ENCODE measurements at regions not wholly inside any gene's neighbourhood (a gene's known extent, or its start where the extent isn't known, plus 50 kb on each side); places are given as distances from the start of the nearest gene placed in this dataset.
"Not testable (repeated sequence)": the region's sequence is repeated elsewhere in the genome, so short reads cannot be mapped to it uniquely, and the experiment has no call there.

DNA sequence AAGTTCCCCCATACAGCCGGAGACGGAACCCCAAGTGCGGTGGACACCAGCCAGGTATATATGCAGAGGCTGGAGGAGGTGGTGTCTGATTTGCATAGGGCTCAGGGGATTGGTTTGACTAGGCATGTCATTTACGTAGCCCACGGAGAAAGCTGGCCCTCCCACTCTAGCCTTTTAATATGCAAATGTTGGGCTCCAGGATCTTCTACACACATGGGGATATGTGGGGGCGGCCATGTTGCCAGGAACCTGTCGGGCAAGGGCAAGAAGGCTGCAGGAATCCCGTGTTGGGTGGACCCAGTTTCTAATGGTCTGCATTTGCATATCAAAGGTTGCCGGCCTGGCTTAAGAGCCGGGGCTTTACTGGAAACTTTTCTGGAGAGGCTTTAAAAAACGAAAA lies 57.4 kb downstream of the FTHL17 start:
- not testable (repeated sequence) for H3K4me1 ChIP-seq (ENCODE audit: control insufficient read depth in 1 of 2, insufficient read depth in 2 of 2, low read length in 2 of 2); H3K27me3 ChIP-seq (ENCODE audit: low read depth, low read length); H3K27ac ChIP-seq (ENCODE audit: low read length); H3K4me3 ChIP-seq (ENCODE audit: low read depth in 1 of 2, low read length in 2 of 2); H3K9me3 ChIP-seq (ENCODE audit: control insufficient read depth in 1 of 2, low read length in 2 of 2); H3K36me3 ChIP-seq (ENCODE audit: control insufficient read depth in 1 of 2, insufficient read depth in 2 of 2, low read length in 2 of 2)

DNA sequence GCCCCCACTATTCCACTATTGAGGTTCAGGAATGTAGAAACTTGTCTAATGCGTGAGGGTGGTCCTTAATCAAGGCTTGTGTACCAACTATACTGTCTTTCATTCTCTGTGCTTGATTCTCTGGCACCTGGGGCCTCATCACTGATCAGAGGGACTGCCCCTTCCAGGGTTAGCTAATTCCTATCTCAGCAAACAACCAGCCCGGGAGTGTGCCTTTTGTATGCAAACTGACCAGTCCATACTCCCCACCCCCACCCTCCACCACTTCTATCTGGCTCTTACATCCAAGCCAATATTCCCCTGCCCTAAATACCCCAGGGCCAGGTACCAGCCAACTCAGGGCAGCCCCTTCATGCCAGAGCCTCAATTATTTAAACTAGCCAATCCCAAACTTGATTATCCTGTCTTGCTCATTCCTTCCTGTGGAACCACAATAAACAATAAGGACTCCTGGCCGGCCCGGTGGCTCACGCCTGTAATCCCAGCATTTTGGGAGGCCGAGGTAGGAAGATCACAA lies 59.3 kb downstream of the FTHL17 start:
- H3K27me3 ChIP-seq (ENCODE audit: low read depth, low read length), result no peaks in the 10 kb centered on the region
- H3K4me3 ChIP-seq (ENCODE audit: low read depth in 1 of 2, low read length in 2 of 2), result no peak overlapping the region
- H3K4me1 ChIP-seq (ENCODE audit: control insufficient read depth in 1 of 2, insufficient read depth in 2 of 2, low read length in 2 of 2), result no peaks in the 10 kb centered on the region
- H3K9me3 ChIP-seq (ENCODE audit: control insufficient read depth in 1 of 2, low read length in 2 of 2), result no peaks in the 10 kb centered on the region
- no peaks in the 10 kb centered on the region for H3K36me3 ChIP-seq (ENCODE audit: control insufficient read depth in 1 of 2, insufficient read depth in 2 of 2, low read length in 2 of 2)
- H3K27ac ChIP-seq (ENCODE audit: low read length), result no peak overlapping the region

DNA sequence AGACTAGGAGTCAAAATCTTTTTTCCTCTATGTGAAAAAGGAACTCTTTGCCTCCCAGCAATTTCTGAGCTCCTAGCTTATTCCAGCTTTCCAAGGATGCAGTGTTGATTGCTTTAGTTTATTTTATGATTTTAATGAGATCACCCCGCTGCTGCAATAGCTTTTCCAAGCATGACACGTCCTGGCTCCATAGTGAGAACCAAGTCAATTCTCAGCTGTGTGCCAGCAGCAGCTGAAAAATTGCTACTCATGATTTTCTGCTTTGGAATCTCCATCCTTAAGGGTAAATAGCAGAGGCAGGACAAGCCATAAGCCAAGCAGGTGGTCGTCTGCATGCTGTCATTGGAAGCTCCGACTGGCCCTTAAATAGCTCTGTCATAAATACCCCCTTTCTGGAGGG lies 64.5 kb downstream of the FTHL17 start:
- H3K27me3 ChIP-seq (ENCODE audit: low read depth, low read length), result no peaks in the 10 kb centered on the region
- no peaks in the 10 kb centered on the region for H3K4me1 ChIP-seq (ENCODE audit: control insufficient read depth in 1 of 2, insufficient read depth in 2 of 2, low read length in 2 of 2)
- H3K27ac ChIP-seq (ENCODE audit: low read length), result no peak overlapping the region
- no peak overlapping the region for H3K4me3 ChIP-seq (ENCODE audit: low read depth in 1 of 2, low read length in 2 of 2)
- H3K9me3 ChIP-seq (ENCODE audit: control insufficient read depth in 1 of 2, low read length in 2 of 2), result no peaks in the 10 kb centered on the region
- H3K36me3 ChIP-seq (ENCODE audit: control insufficient read depth in 1 of 2, insufficient read depth in 2 of 2, low read length in 2 of 2), result no peaks in the 10 kb centered on the region

DNA sequence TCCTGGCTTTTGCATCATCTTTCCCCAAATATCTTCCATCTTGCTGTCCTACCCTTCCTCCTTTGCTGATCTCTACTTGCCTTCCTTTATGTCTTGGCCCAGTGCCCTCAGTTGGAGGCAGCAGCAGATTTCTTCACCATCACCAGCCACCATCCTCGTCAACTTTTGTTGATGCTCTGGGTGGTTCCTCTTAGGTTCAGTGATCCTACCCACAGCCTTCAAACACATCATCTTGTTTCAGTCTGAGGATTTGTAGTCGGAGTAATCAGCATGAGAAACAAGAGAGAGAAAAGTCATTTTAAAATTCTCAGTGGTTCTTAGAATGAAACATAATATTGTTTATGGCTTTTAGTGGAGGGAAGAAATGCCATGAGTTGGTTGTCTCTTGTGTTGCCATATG lies 65.8 kb downstream of the FTHL17 start:
- Histone ChIP-seq H3K27me3 (ENCODE audit: low read depth, low read length) (no peaks in the 10 kb centered on the region), H3K27ac (ENCODE audit: low read length) (no peak overlapping the region), H3K4me1 (ENCODE audit: control insufficient read depth in 1 of 2, insufficient read depth in 2 of 2, low read length in 2 of 2) (no peaks in the 10 kb centered on the region), H3K4me3 (ENCODE audit: low read depth in 1 of 2, low read length in 2 of 2) (no peak overlapping the region), H3K9me3 (ENCODE audit: control insufficient read depth in 1 of 2, low read length in 2 of 2) (no peaks in the 10 kb centered on the region), H3K36me3 (ENCODE audit: control insufficient read depth in 1 of 2, insufficient read depth in 2 of 2, low read length in 2 of 2) (no peaks in the 10 kb centered on the region)

DNA sequence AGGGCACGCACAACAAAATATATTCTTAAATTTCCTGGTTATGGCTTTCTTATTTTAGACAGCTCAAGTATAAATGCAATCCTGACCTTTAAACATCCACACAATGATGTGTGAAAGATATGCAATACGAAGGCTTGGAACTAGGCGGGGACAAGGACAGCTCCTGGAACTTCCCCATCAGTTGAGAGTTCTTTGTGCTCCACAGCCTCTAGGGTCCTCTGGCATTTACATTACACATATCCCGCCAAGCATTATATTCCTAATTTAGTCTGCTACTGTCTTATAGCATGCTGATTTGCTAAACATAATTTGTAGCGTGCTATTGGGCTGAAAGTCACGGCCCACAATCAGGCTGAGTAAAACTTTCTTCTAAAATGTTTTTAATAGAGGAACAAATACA lies 74.4 kb downstream of the FTHL17 start:
- no peaks in the 10 kb centered on the region for H3K9me3 ChIP-seq (ENCODE audit: control insufficient read depth in 1 of 2, low read length in 2 of 2)
- no peaks in the 10 kb centered on the region for H3K4me1 ChIP-seq (ENCODE audit: control insufficient read depth in 1 of 2, insufficient read depth in 2 of 2, low read length in 2 of 2)
- no peaks in the 10 kb centered on the region for H3K27me3 ChIP-seq (ENCODE audit: low read depth, low read length)
- no peak overlapping the region for H3K27ac ChIP-seq (ENCODE audit: low read length)
- H3K36me3 ChIP-seq (ENCODE audit: control insufficient read depth in 1 of 2, insufficient read depth in 2 of 2, low read length in 2 of 2), result no peaks in the 10 kb centered on the region
- no peak overlapping the region for H3K4me3 ChIP-seq (ENCODE audit: low read depth in 1 of 2, low read length in 2 of 2)

DNA sequence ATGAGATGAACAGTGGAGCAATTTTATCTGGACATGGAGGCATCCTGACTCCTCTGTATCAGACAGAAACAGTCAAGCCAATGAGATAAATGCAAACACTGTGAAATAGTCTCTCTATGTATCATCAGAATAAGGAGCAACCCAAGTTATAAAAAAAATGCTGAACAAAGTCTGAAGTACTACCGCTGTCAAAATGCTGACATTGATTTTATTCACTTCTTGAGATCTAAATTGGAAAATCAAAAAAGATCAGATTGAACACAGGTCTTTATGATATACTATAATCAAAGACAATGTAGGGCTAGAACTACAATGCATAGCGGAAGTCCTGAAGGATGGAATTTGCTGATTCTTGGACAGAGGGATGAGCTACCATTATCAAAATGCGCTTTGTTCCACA lies 76.1 kb downstream of the FTHL17 start:
- H3K36me3 ChIP-seq (ENCODE audit: control insufficient read depth in 1 of 2, insufficient read depth in 2 of 2, low read length in 2 of 2), result no peaks in the 10 kb centered on the region
- no peaks in the 10 kb centered on the region for H3K27me3 ChIP-seq (ENCODE audit: low read depth, low read length)
- no peaks in the 10 kb centered on the region for H3K9me3 ChIP-seq (ENCODE audit: control insufficient read depth in 1 of 2, low read length in 2 of 2)

DNA sequence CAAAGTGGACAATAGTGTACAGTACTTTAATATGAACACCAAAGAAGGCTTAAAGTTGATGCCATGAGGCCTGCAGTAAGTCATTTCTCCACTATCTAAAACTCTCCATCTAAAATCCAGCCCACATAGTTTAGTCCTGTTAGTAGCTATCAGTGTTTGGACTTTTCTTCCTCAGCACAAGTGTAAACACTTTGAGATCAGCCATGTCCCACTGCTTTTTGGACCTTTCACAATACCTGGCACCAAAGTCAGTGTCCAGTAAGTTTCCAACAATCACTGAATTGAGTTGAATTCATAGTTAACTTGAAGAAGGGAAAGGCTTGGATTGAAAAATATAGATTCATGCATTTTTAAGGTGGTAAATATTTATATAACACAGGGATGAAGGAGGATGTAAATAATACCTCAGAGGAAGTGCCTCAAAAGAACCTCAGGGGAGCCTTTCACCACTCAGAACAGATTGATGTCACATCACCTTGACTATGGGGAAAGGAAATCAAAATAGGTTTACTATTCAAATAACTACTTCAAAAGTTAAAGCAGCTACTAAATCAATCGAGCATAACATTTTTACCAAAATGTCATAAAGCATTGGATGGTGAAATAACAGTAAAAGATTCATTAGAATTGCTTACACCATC lies 76.7 kb downstream of the FTHL17 start:
- no peaks in the 10 kb centered on the region for H3K27me3 ChIP-seq (ENCODE audit: low read depth, low read length)
- no peaks in the 10 kb centered on the region for H3K9me3 ChIP-seq (ENCODE audit: control insufficient read depth in 1 of 2, low read length in 2 of 2)
- no peak overlapping the region for H3K27ac ChIP-seq (ENCODE audit: low read length)
- no peaks in the 10 kb centered on the region for H3K36me3 ChIP-seq (ENCODE audit: control insufficient read depth in 1 of 2, insufficient read depth in 2 of 2, low read length in 2 of 2)
- H3K4me1 ChIP-seq (ENCODE audit: control insufficient read depth in 1 of 2, insufficient read depth in 2 of 2, low read length in 2 of 2), result no peaks in the 10 kb centered on the region
- H3K4me3 ChIP-seq (ENCODE audit: low read depth in 1 of 2, low read length in 2 of 2), result no peak overlapping the region

More for the DNA sequence above, 76.1 kb downstream of the FTHL17 start:
- Histone ChIP-seq H3K4me3 (ENCODE audit: low read depth in 1 of 2, low read length in 2 of 2) (no peak overlapping the region), H3K4me1 (ENCODE audit: control insufficient read depth in 1 of 2, insufficient read depth in 2 of 2, low read length in 2 of 2) (no peaks in the 10 kb centered on the region), H3K27ac (ENCODE audit: low read length) (no peak overlapping the region)

DNA sequence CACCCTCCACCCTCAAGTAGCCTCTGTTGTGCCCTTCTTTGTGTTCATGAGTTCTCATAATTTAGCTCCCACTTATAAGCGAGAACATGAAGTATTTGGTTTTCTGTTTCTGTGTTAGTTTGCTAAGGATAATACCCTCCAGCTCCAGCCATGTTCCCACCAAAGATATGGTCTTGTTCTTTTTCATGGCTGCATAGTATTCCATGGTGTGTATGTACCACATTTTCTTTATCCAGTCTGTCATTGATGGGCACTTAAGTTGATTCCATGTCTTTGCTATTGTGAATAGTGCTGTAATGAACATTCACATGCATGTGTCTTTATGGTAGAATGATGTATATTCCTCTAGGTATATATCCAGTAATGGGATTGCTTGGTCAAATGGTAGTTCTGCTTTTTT lies 77.8 kb downstream of the FTHL17 start:
- not testable (repeated sequence) for H3K4me1 ChIP-seq (ENCODE audit: control insufficient read depth in 1 of 2, insufficient read depth in 2 of 2, low read length in 2 of 2); H3K36me3 ChIP-seq (ENCODE audit: control insufficient read depth in 1 of 2, insufficient read depth in 2 of 2, low read length in 2 of 2); H3K27ac ChIP-seq (ENCODE audit: low read length); H3K27me3 ChIP-seq (ENCODE audit: low read depth, low read length); H3K4me3 ChIP-seq (ENCODE audit: low read depth in 1 of 2, low read length in 2 of 2); H3K9me3 ChIP-seq (ENCODE audit: control insufficient read depth in 1 of 2, low read length in 2 of 2)

DNA sequence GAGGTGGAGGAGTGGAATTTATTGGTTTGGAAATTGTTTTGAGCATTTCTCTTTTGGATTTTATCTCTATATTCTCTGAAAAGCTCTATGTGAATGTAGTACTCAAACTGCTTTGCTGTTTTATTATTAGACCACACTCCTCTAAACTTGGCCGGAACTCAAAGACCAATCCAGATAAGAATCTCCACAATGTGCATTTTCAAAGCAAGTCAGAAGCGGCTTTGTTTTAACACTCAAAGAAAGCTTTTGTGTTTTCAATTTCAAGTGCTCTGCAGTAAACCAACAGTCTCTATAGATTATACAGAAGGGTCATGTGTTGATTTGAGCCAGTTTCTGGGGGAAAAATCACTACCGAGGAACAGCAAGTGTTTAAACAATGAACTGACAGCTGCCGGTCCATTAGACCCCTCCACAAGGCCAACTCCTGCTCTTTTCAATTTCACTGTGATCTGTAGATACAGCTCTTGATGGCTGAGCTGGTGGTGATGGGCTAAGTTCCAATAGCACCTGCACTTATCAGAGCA lies 79.4 kb downstream of the FTHL17 start:
- Histone ChIP-seq H3K27me3 (ENCODE audit: low read depth, low read length) (no peaks in the 10 kb centered on the region), H3K4me3 (ENCODE audit: low read depth in 1 of 2, low read length in 2 of 2) (peak overlapping the region in 1 of 2 donors; percentile 7), H3K36me3 (ENCODE audit: control insufficient read depth in 1 of 2, insufficient read depth in 2 of 2, low read length in 2 of 2) (no peaks in the 10 kb centered on the region), H3K4me1 (ENCODE audit: control insufficient read depth in 1 of 2, insufficient read depth in 2 of 2, low read length in 2 of 2) (no peaks in the 10 kb centered on the region), H3K27ac (ENCODE audit: low read length) (no peak overlapping the region), H3K9me3 (ENCODE audit: control insufficient read depth in 1 of 2, low read length in 2 of 2) (no peaks in the 10 kb centered on the region)

DNA sequence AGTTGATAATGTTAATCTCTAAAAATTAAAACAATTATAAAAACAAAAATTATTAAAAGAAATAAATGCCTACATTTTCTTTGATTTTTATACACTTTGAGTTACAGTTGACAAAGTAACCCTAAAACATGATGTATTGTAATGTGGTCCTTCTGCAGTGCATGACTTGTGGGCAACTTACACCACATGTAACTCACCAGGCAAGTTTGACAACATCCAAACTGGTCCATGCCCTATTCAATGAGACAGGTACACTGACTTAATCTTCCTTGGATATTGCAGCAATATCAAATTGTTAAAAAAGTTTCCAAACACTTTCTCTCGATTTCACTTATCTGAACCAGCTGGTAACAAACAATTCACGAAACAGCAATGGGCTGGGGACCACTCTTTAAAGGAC lies 81.5 kb downstream of the FTHL17 start:
- Histone ChIP-seq H3K36me3 (ENCODE audit: control insufficient read depth in 1 of 2, insufficient read depth in 2 of 2, low read length in 2 of 2) (no peaks in the 10 kb centered on the region), H3K27me3 (ENCODE audit: low read depth, low read length) (no peaks in the 10 kb centered on the region), H3K9me3 (ENCODE audit: control insufficient read depth in 1 of 2, low read length in 2 of 2) (no peaks in the 10 kb centered on the region), H3K4me1 (ENCODE audit: control insufficient read depth in 1 of 2, insufficient read depth in 2 of 2, low read length in 2 of 2) (no peaks in the 10 kb centered on the region), H3K4me3 (ENCODE audit: low read depth in 1 of 2, low read length in 2 of 2) (no peak overlapping the region), H3K27ac (ENCODE audit: low read length) (no peak overlapping the region)

DNA sequence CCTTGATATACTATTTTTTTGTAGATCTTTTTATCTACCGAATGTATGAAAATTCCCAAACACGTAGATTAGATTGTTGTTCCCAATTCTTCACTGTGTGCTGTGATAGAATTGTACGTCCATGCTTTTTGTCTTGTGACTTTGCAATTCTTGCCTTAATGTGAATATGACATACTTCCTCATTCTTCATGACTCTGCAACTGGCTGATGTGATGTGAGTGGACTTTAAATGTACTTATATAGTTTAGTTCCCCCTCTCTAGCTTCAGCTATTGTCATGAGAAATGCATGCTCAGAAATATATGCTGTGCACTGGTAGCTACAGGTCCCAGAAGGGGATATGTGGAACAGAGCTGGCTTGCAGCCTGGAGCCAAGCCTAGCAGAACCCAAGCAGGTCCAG lies 89.4 kb downstream of the FTHL17 start:
- no peak overlapping the region for H3K4me3 ChIP-seq (ENCODE audit: low read depth in 1 of 2, low read length in 2 of 2)
- no peaks in the 10 kb centered on the region for H3K4me1 ChIP-seq (ENCODE audit: control insufficient read depth in 1 of 2, insufficient read depth in 2 of 2, low read length in 2 of 2)
- no peaks in the 10 kb centered on the region for H3K36me3 ChIP-seq (ENCODE audit: control insufficient read depth in 1 of 2, insufficient read depth in 2 of 2, low read length in 2 of 2)
- H3K27ac ChIP-seq (ENCODE audit: low read length), result no peak overlapping the region
- H3K27me3 ChIP-seq (ENCODE audit: low read depth, low read length), result no peaks in the 10 kb centered on the region
- no peaks in the 10 kb centered on the region for H3K9me3 ChIP-seq (ENCODE audit: control insufficient read depth in 1 of 2, low read length in 2 of 2)

DNA sequence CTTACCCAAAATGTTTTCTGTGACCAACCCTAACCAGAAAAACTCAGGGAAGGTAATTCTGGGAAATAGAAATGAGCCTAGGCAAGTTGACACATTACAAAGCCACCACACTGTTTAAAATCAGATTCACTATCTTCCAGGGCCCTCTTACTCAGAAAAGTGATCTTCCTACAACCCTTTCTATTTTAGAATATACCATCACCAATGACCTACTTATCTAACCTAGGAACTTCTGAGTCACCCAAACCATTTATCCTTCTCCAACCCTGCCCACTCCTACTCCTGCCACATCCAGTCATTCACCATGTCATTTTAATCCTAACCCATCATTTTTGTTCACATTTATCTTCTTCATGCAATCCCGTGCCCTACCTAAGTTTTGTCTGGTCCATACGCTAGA lies 89.9 kb downstream of the FTHL17 start:
- Histone ChIP-seq H3K4me3 (ENCODE audit: low read depth in 1 of 2, low read length in 2 of 2) (no peak overlapping the region), H3K4me1 (ENCODE audit: control insufficient read depth in 1 of 2, insufficient read depth in 2 of 2, low read length in 2 of 2) (no peaks in the 10 kb centered on the region), H3K36me3 (ENCODE audit: control insufficient read depth in 1 of 2, insufficient read depth in 2 of 2, low read length in 2 of 2) (no peaks in the 10 kb centered on the region), H3K27me3 (ENCODE audit: low read depth, low read length) (no peaks in the 10 kb centered on the region), H3K9me3 (ENCODE audit: control insufficient read depth in 1 of 2, low read length in 2 of 2) (no peaks in the 10 kb centered on the region), H3K27ac (ENCODE audit: low read length) (no peak overlapping the region)

Measured in muscle layer of duodenum (tissue), 2 donors.